ENCODE measurements at regions not wholly inside any gene's neighbourhood (a gene's known extent, or its start where the extent isn't known, plus 50 kb on each side); places are given as distances from the start of the nearest gene placed in this dataset.

GRCh38 chr9:11340654-11341053 is 727.9 kb upstream of the PTPRD start:
- DNase-seq = no peak

- DNase-seq = no peak
Observed at GRCh38 chr9:11347437-11347836, 734.6 kb upstream of the PTPRD start.

GRCh38 chr9:11348366-11348765 is 735.6 kb upstream of the PTPRD start:
- no peak for DNase-seq

- DNase-seq = no peak
Observed at GRCh38 chr9:11349187-11349586, 736.4 kb upstream of the PTPRD start.

- no peak for DNase-seq
Observed at GRCh38 chr9:11352612-11353011, 739.8 kb upstream of the PTPRD start.

GRCh38 chr9:11356067-11356466 is 743.3 kb upstream of the PTPRD start:
- DNase-seq = no peak

GRCh38 chr9:11366585-11367129 is 753.9 kb upstream of the PTPRD start:
- DNase-seq = no peak

- no peak for DNase-seq
Observed at GRCh38 chr9:11374926-11375325, 762.1 kb upstream of the PTPRD start.

- no peak for DNase-seq
Observed at GRCh38 chr9:11402621-11403020, 789.8 kb upstream of the PTPRD start.

GRCh38 chr9:11414241-11414640 is 801.4 kb upstream of the PTPRD start:
- no peak for DNase-seq

- DNase-seq = no peak
Observed at GRCh38 chr9:11417782-11418181, 805.0 kb upstream of the PTPRD start.

GRCh38 chr9:11431490-11431889 is 818.7 kb upstream of the PTPRD start:
- DNase-seq = no peak

- no peak for DNase-seq
Observed at GRCh38 chr9:11432361-11432760, 819.6 kb upstream of the PTPRD start.

GRCh38 chr9:11443631-11444030 is 830.8 kb upstream of the PTPRD start:
- no peak for DNase-seq

- DNase-seq = peak; percentile 69
Observed at GRCh38 chr9:11457825-11458790, 845.3 kb upstream of the PTPRD start.

GRCh38 chr9:11469745-11470144 is 856.9 kb upstream of the PTPRD start:
- no peak for DNase-seq

- DNase-seq = no peak
Observed at GRCh38 chr9:11471321-11471720, 858.5 kb upstream of the PTPRD start.

- no peak for DNase-seq
Observed at GRCh38 chr9:11500780-11501179, 888.0 kb upstream of the PTPRD start.

GRCh38 chr9:11506980-11507379 is 894.2 kb upstream of the PTPRD start:
- DNase-seq = no peak

- no peak for DNase-seq
Observed at GRCh38 chr9:11537566-11537965, 924.8 kb upstream of the PTPRD start.

GRCh38 chr9:11542781-11543180 is 930.0 kb upstream of the PTPRD start:
- DNase-seq = no peak

GRCh38 chr9:11546231-11546630 is 933.4 kb upstream of the PTPRD start:
- DNase-seq = peak; percentile 72

- DNase-seq = no peak
Observed at GRCh38 chr9:11549311-11549794, 936.6 kb upstream of the PTPRD start.

- DNase-seq = no peak
Observed at GRCh38 chr9:11551106-11551505, 938.3 kb upstream of the PTPRD start.

Data from NCI-H2171 (cell line).